ENCODE measurements at regions not wholly inside any gene's neighbourhood (a gene's known extent, or its start where the extent isn't known, plus 50 kb on each side); places are given as distances from the start of the nearest gene placed in this dataset.
"Not testable (repeated sequence)": the region's sequence is repeated elsewhere in the genome, so short reads cannot be mapped to it uniquely, and the experiment has no call there.

DNA sequence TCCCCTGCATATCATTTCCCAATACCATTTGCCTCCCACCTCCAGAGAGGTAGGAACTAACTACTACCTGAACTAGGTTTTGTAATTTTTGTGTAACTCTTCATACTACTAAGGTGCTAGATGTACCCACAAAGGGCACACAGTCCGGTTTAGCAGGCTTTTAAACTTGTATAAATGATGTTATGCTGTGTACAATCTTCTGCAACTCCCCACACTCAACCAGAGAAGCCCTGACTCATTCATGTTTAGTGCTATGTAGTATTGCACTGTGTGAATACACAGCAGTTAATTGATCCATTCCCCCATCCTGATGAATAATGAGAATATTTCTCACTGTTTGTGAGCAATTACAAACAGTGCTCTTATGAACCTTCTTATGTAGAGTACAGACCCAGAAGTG is 285.6 kb downstream of the SMAD2 start:
- TF ChIP-seq, protein P1, sequence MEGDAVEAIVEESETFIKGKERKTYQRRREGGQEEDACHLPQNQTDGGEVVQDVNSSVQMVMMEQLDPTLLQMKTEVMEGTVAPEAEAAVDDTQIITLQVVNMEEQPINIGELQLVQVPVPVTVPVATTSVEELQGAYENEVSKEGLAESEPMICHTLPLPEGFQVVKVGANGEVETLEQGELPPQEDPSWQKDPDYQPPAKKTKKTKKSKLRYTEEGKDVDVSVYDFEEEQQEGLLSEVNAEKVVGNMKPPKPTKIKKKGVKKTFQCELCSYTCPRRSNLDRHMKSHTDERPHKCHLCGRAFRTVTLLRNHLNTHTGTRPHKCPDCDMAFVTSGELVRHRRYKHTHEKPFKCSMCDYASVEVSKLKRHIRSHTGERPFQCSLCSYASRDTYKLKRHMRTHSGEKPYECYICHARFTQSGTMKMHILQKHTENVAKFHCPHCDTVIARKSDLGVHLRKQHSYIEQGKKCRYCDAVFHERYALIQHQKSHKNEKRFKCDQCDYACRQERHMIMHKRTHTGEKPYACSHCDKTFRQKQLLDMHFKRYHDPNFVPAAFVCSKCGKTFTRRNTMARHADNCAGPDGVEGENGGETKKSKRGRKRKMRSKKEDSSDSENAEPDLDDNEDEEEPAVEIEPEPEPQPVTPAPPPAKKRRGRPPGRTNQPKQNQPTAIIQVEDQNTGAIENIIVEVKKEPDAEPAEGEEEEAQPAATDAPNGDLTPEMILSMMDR (conservative IDR thresholded peaks at IDR 0.05; ENCODE audit: low read depth, low read length) = no peak
- DNase-seq (ENCODE audit: low read depth) = no peak
- no peak overlapping the region for H3K4me3 ChIP-seq (ENCODE audit: low read depth, low read length)

DNA sequence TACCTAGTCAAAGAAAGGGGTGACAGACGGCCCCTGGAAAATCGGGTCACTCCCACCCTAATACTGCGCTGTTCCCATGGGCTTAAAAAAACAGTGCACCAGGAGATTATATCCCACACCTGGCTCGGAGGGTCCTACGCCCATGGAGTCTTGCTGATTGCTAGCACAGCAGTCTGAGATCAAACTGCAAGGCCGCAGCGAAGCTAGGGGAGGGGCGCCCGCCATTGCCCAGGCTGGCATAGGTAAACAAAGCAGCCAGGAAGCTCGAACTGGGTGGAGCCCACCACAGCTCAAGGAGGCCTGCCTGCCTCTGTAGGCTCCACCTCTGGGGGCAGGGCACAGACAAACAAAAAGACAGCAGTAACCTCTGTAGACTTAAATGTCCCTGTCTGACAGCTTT is 292.9 kb downstream of the SMAD2 start:
- not testable (repeated sequence) for DNase-seq (ENCODE audit: low read depth); H3K4me3 ChIP-seq (ENCODE audit: low read depth, low read length)

DNA sequence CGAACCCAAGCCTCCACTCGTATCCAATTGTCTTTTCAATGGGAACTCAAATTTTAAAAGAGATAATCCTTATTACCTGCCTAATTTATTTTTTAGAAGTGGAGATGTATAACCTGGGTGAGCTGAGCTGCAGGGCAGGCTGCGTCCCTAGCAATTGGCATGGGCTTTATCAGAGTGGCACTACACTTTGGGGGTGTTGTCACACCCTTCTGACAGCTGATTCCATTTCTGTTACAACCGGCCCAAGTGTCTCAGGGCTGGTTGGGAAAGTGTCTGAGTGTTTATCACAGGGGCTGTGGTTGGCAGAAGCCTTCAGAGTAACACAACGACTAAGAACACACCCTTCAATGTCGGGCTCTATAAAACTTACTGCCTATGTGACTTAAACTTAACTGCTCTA is 295.0 kb downstream of the SMAD2 start:
- DNase-seq (ENCODE audit: low read depth) = no peak
- TF ChIP-seq, protein P1 (conservative IDR thresholded peaks at IDR 0.05; ENCODE audit: low read depth, low read length) = no peak
- no peak overlapping the region for H3K4me3 ChIP-seq (ENCODE audit: low read depth, low read length)

DNA sequence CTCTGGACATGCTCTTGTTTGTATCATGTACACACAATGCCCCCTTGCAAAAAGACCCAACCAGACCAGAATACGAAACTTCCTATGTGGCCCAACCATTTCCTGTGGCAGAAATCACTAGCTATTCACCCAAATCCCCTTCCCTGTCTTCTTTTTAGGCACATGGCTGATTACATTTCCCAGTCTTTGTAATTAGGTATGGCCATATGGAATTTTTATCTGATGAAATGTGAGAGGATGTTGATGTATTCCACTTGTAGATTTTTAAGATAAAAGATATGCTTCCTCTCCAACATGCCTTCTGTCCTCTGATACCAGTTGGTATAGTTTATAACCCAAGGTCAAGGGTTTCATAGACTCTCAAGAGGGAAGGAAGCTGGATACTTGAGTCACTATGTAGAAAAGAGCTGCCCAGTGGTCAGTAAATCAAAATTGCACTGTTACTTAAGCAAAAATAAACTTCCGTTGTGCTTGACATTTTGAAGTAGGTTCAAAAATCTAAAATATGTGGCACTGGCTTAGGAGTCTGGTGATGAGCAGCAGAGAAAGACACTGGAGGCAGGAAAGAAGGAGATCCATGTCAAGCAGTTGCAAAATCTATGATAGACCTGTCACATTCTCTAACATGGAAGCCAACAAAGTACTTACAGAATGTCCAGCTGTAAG is 297.4 kb downstream of the SMAD2 start:
- TF ChIP-seq, protein P1 (conservative IDR thresholded peaks at IDR 0.05; ENCODE audit: low read depth, low read length) = no peak

DNA sequence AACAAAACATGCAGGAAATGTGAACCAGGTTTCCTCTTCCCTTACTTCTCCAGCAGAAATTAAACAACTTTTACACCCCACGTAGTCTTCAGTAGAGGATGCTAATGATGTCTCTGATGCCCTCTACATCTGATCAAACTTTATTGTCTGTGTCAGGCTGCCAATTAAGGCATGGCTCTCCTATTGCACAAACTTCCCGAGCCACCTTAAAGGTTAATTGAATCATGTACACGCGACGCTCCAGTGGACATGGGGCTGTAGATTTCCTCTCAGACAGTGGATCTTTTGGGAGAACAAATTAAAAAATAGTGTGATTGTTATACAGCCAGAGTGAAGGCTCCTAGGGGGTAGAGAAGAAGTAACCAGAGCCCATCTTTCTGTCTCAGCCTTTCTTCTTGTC is 301.6 kb downstream of the SMAD2 start:
- TF ChIP-seq, protein P1 (conservative IDR thresholded peaks at IDR 0.05; ENCODE audit: low read depth, low read length) = no peak
- no peak for DNase-seq (ENCODE audit: low read depth)
- no peak overlapping the region for H3K4me3 ChIP-seq (ENCODE audit: low read depth, low read length)

More for the DNA sequence above, 297.4 kb downstream of the SMAD2 start:
- H3K4me3 ChIP-seq (ENCODE audit: low read depth, low read length) = no peak overlapping the region
- DNase-seq (ENCODE audit: low read depth) = no peak

DNA sequence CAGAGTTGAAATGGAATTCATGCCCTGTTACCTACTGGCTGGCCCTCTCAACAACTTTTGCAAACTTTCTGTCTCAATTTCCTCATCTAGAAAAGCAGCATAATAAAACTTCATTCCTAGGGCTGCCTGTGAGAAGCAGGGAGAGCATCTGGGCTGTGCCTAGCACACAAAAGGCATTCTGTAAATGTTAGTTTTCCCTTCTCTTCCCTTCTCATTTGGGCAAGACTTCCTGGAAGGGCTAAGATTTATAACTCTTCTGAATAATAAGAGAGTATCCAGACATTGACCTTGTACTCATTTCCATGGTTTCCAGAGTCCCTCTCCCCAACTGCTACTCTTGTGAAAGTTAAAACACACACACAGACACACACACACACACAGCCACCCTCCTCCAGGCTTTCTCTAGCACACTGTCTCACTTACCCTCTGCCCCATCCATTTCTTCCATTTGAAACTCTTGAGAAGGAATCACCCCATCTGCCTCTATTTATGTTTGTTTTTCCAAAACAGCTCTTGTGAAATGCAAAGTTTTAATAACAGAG is 302.1 kb downstream of the SMAD2 start:
- no peak overlapping the region for H3K4me3 ChIP-seq (ENCODE audit: low read depth, low read length)
- TF ChIP-seq, protein P1 (conservative IDR thresholded peaks at IDR 0.05; ENCODE audit: low read depth, low read length) = no peak
- no peak for DNase-seq (ENCODE audit: low read depth)

DNA sequence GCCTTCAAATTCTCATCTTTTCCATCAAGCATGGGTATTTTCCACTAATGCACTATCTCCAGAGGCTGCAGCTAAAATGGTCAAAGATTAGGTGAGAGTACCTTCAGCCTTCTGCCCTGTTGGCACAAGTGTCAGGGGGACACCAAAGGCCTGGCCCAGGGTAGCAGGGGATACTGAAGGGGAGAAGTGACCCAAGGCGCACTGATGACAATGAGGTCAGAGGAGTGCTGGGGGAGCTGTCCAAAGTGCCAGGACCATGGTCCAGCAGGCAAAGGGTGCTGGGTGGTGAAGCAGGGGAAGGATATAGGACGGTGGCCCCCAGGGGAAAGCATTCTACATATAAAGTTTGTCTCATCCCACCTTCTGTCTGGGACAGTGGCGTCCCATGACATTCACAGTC is 303.4 kb downstream of the SMAD2 start:
- H3K4me3 ChIP-seq (ENCODE audit: low read depth, low read length) = no peak overlapping the region
- TF ChIP-seq, protein P1 (conservative IDR thresholded peaks at IDR 0.05; ENCODE audit: low read depth, low read length) = no peak
- DNase-seq (ENCODE audit: low read depth) = no peak
